ENCODE measurements at regions not wholly inside any gene's neighbourhood (a gene's known extent, or its start where the extent isn't known, plus 50 kb on each side); places are given as distances from the start of the nearest gene placed in this dataset.

DNA sequence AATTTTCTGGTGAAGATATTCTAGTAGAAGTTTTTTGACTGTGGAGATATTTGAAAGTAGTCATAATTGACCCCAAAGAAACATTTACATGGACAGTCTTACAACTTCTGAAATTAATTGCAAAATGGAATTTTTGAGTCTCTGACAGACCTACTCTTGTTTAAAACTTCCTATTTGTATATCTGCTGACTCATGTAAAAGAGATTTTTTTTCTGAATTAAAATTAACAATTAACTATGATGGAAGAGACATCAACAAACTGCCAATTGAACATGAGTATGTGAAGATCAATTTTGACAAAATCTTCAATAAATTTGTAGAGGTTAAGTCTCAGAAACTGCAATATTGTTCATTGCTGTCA lies 108.5 kb upstream of the MAX start:
- Histone ChIP-seq H3K4me1 (ENCODE audit: control insufficient read depth, insufficient read depth, low read length, poor library complexity, severe bottlenecking) (peaks cover 32% of the 10 kb centered on the region), H3K27ac (ENCODE audit: insufficient read depth, low read length, poor library complexity, severe bottlenecking) (no peak overlapping the region), H3K27me3 (ENCODE audit: control insufficient read depth, insufficient read depth, low read length) (no peaks in the 10 kb centered on the region), H3K9me3 (ENCODE audit: control insufficient read depth in 2 of 2, low read length in 2 of 2) (no peaks in the 10 kb centered on the region), H3K36me3 (ENCODE audit: control insufficient read depth, insufficient read depth, low read length) (no peaks in the 10 kb centered on the region), H3K4me3 (ENCODE audit: low read depth, low read length) (no peak overlapping the region)
- no peak for DNase-seq
- H3K36me3 Mint-ChIP-seq: no peaks in the 10 kb centered on the region
- H3K27ac Mint-ChIP-seq: peak overlapping the region in 1 of 3 donors; percentile 52
- ATAC-seq (ENCODE audit: low read depth in 2 of 2): no peak
- no peaks in the 10 kb centered on the region for H3K27me3 Mint-ChIP-seq
- peaks cover 26 to 40% (median 32%) of the 10 kb centered on the region in 4 donors for H3K4me1 Mint-ChIP-seq
- no peak overlapping the region for H3K4me3 Mint-ChIP-seq
- H3K9me3 Mint-ChIP-seq: no peaks in the 10 kb centered on the region

DNA sequence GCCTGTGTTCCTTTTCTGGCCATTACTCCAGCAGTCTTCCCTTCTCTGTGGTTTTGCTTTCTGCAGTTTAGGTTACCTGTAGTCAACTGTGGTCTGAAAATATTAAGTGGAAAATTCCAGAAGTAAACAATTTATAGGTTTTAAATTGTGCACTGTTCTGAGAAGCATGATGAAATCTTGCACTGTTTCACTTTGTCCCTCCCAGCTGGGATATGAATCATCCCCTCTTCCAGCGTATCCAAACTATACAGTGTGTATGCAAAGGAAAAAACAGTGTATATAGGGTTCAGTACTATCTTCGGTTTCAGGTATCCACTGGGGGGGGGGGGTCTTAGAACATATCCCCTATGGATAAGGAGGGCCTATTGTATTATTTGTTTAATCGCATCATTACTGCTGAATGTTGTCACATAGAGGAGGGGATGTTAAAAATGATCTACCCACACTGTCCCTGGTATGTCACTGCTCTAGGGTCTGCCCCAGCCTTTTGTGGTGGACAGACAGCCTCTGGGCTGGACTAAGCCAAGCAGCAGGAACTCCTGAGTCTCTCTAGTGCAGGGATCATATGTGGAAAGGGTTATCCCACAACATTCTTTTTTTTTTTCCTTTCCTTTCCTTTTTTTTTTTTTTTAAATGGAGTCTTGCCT lies 109.1 kb upstream of the MAX start:
- no peak overlapping the region for H3K27ac ChIP-seq (ENCODE audit: insufficient read depth, low read length, poor library complexity, severe bottlenecking)
- H3K27me3 Mint-ChIP-seq: no peaks in the 10 kb centered on the region
- peaks cover 25% of the 10 kb centered on the region for H3K4me1 ChIP-seq (ENCODE audit: control insufficient read depth, insufficient read depth, low read length, poor library complexity, severe bottlenecking)
- peaks cover 19 to 34% (median 26%) of the 10 kb centered on the region in 4 donors for H3K4me1 Mint-ChIP-seq
- DNase-seq: no peak
- H3K4me3 ChIP-seq (ENCODE audit: low read depth, low read length): no peak overlapping the region
- H3K27ac Mint-ChIP-seq: no peak overlapping the region
- no peaks in the 10 kb centered on the region for H3K9me3 ChIP-seq (ENCODE audit: control insufficient read depth in 2 of 2, low read length in 2 of 2)
- no peak overlapping the region for H3K4me3 Mint-ChIP-seq
- H3K36me3 Mint-ChIP-seq: no peaks in the 10 kb centered on the region
- H3K27me3 ChIP-seq (ENCODE audit: control insufficient read depth, insufficient read depth, low read length): no peaks in the 10 kb centered on the region
- H3K9me3 Mint-ChIP-seq: no peaks in the 10 kb centered on the region
- ATAC-seq (ENCODE audit: low read depth in 2 of 2): no peak
- no peaks in the 10 kb centered on the region for H3K36me3 ChIP-seq (ENCODE audit: control insufficient read depth, insufficient read depth, low read length)

DNA sequence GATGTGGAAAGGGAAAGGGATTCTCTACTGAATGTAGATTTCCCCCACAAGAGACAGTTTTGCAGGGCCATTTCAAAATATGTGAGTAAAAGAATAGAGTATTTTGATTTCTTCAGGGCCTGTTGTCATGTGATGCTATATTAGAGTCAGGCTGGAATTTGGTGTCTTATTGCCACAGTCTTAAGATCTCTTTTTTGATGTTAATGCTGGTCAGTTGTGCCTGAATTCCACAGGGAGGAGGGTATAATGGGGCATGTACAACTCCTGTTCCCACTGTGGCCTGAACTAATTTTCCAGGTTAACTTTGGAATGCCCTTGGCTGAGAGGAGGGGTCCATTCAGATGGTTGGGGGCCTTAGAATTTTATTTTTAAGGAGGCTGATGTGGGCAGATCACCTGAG lies 111.0 kb upstream of the MAX start:
- H3K4me1 Mint-ChIP-seq: peaks cover 12 to 20% (median 14%) of the 10 kb centered on the region in 4 donors
- no peak for ATAC-seq (ENCODE audit: low read depth in 2 of 2)
- H3K9me3 Mint-ChIP-seq: no peaks in the 10 kb centered on the region
- H3K27me3 Mint-ChIP-seq: peaks cover 4% of the 10 kb centered on the region
- H3K36me3 Mint-ChIP-seq: no peaks in the 10 kb centered on the region
- Histone ChIP-seq H3K4me3 (ENCODE audit: low read depth, low read length) (no peak overlapping the region), H3K9me3 (ENCODE audit: control insufficient read depth in 2 of 2, low read length in 2 of 2) (no peaks in the 10 kb centered on the region), H3K36me3 (ENCODE audit: control insufficient read depth, insufficient read depth, low read length) (no peaks in the 10 kb centered on the region), H3K27ac (ENCODE audit: insufficient read depth, low read length, poor library complexity, severe bottlenecking) (no peak overlapping the region), H3K4me1 (ENCODE audit: control insufficient read depth, insufficient read depth, low read length, poor library complexity, severe bottlenecking) (peaks cover 9% of the 10 kb centered on the region), H3K27me3 (ENCODE audit: control insufficient read depth, insufficient read depth, low read length) (no peaks in the 10 kb centered on the region)
- no peak overlapping the region for H3K4me3 Mint-ChIP-seq
- no peak for DNase-seq
- H3K27ac Mint-ChIP-seq: no peak overlapping the region

DNA sequence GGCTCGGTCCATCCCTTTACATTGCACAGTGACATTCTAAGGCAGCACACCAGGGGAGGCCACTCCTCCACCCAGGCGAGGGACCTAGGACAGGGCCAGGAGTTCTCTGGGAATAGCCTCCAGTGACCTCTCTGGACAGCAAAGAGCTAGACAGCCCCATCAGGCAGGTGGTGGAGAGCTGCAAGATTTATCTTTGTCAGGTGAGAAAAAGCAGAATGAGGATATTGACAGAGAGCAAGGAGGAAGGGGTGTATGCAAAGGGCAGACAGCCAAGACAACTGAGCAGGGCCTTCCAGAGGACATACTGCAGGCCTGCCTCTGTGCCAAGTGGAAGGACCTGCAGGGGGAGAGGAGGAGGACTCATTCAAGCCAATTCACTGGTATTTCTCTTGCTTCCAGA lies 112.4 kb upstream of the MAX start:
- H3K4me3 ChIP-seq (ENCODE audit: low read depth, low read length): no peak overlapping the region
- no peak overlapping the region for H3K27ac Mint-ChIP-seq
- no peak overlapping the region for H3K4me3 Mint-ChIP-seq
- no peaks in the 10 kb centered on the region for H3K27me3 ChIP-seq (ENCODE audit: control insufficient read depth, insufficient read depth, low read length)
- DNase-seq (no peak), ATAC-seq (ENCODE audit: low read depth in 2 of 2) (no peak)
- H3K9me3 Mint-ChIP-seq: no peaks in the 10 kb centered on the region
- H3K4me1 Mint-ChIP-seq: peaks cover 8 to 12% (median 11%) of the 10 kb centered on the region in 4 donors
- H3K27ac ChIP-seq (ENCODE audit: insufficient read depth, low read length, poor library complexity, severe bottlenecking): no peak overlapping the region
- no peaks in the 10 kb centered on the region for H3K36me3 Mint-ChIP-seq
- H3K9me3 ChIP-seq (ENCODE audit: control insufficient read depth in 2 of 2, low read length in 2 of 2): no peaks in the 10 kb centered on the region
- H3K4me1 ChIP-seq (ENCODE audit: control insufficient read depth, insufficient read depth, low read length, poor library complexity, severe bottlenecking): peaks cover 5% of the 10 kb centered on the region
- no peaks in the 10 kb centered on the region for H3K36me3 ChIP-seq (ENCODE audit: control insufficient read depth, insufficient read depth, low read length)
- H3K27me3 Mint-ChIP-seq: peaks cover 4% of the 10 kb centered on the region

DNA sequence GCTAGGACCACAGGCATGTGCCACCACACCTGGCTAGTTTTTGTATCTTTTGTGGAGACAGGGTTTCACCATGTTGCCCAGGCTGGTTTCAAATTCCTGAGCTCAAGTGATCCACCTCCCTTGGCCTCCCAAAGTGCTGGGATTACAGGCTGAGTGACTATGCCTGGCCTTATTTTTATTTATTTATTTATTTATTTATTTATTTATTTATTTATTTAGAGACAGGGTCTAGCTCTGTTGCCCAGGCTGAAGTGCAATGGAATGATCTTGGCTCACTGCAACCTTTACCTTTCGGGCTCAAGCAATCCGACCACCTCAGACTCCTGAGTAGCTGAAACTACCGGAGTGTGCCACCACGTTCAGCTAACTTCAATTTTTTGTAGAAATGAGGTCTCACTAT lies 117.0 kb upstream of the MAX start:
- Mint-ChIP-seq H3K9me3 (no peaks in the 10 kb centered on the region), H3K27me3 (peaks cover 4% of the 10 kb centered on the region), H3K4me1 (peaks cover 0 to 7% (median 4%) of the 10 kb centered on the region in 4 donors), H3K36me3 (no peaks in the 10 kb centered on the region), H3K27ac (no peak overlapping the region), H3K4me3 (no peak overlapping the region)
- H3K36me3 ChIP-seq (ENCODE audit: control insufficient read depth, insufficient read depth, low read length): no peaks in the 10 kb centered on the region
- peaks cover 5% of the 10 kb centered on the region for H3K4me1 ChIP-seq (ENCODE audit: control insufficient read depth, insufficient read depth, low read length, poor library complexity, severe bottlenecking)
- ATAC-seq (ENCODE audit: low read depth in 2 of 2) (no peak), DNase-seq (no peak)
- H3K4me3 ChIP-seq (ENCODE audit: low read depth, low read length): no peak overlapping the region
- no peaks in the 10 kb centered on the region for H3K27me3 ChIP-seq (ENCODE audit: control insufficient read depth, insufficient read depth, low read length)
- H3K9me3 ChIP-seq (ENCODE audit: control insufficient read depth in 2 of 2, low read length in 2 of 2): no peaks in the 10 kb centered on the region
- H3K27ac ChIP-seq (ENCODE audit: insufficient read depth, low read length, poor library complexity, severe bottlenecking): no peak overlapping the region

DNA sequence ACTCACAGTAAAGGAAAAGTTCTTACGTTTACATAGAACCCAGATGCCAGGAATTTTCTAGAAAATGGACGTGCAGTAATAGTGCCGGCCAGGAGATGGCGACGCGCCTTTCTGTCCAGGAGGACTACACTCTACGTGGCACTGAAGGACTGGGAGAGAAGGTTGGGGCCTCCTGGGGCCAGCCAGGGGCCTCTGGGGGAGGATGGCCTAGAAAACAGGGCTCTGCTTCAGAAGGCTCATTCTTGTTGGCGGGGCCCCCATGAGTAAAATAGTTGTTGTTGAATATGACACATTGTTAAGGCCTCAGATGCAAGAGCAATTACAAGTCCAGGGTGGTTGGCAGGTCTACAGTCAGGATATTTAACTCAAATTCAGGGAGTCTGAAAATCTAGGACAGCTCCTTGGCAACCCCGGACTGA lies 120.1 kb upstream of the MAX start:
- Histone ChIP-seq H3K4me3 (ENCODE audit: low read depth, low read length) (no peak overlapping the region), H3K4me1 (ENCODE audit: control insufficient read depth, insufficient read depth, low read length, poor library complexity, severe bottlenecking) (peaks cover 12% of the 10 kb centered on the region)
- no peak overlapping the region for H3K27ac Mint-ChIP-seq

DNA sequence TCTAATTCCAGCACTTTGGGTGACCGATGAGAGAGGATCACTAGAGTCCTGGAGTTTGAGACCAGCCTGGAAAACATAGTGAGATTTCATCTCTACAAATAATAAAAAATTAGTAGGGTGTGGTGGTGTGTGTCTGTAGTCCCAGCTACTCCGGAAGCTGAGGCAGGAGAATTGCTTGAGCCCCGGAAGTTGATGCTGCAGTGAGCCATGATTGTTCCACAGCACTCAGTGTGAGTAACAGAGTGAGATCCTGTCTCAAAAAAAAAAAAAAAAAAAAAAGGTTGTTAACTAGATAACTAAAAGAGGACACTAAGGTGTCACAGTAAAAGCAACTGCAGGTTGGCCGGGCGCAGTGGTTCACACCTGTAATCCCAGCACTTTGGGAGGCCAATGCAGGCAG lies 121.3 kb upstream of the MAX start:
- no peak overlapping the region for H3K27ac ChIP-seq (ENCODE audit: insufficient read depth, low read length, poor library complexity, severe bottlenecking)
- peaks cover 12% of the 10 kb centered on the region for H3K4me1 ChIP-seq (ENCODE audit: control insufficient read depth, insufficient read depth, low read length, poor library complexity, severe bottlenecking)
- Mint-ChIP-seq H3K9me3 (no peaks in the 10 kb centered on the region), H3K27ac (peak overlapping the region in 1 of 3 donors; percentile 74), H3K36me3 (no peaks in the 10 kb centered on the region), H3K4me3 (no peak overlapping the region), H3K27me3 (no peaks in the 10 kb centered on the region), H3K4me1 (peaks cover 3 to 25% (median 16%) of the 10 kb centered on the region in 4 donors)
- H3K36me3 ChIP-seq (ENCODE audit: control insufficient read depth, insufficient read depth, low read length): no peaks in the 10 kb centered on the region
- no peaks in the 10 kb centered on the region for H3K9me3 ChIP-seq (ENCODE audit: control insufficient read depth in 2 of 2, low read length in 2 of 2)
- DNase-seq: no peak
- no peak overlapping the region for H3K4me3 ChIP-seq (ENCODE audit: low read depth, low read length)
- H3K27me3 ChIP-seq (ENCODE audit: control insufficient read depth, insufficient read depth, low read length): no peaks in the 10 kb centered on the region
- no peak for ATAC-seq (ENCODE audit: low read depth in 2 of 2)

More for the DNA sequence above, 120.1 kb upstream of the MAX start:
- Mint-ChIP-seq H3K9me3 (no peaks in the 10 kb centered on the region), H3K4me3 (no peak overlapping the region), H3K27me3 (no peaks in the 10 kb centered on the region), H3K36me3 (no peaks in the 10 kb centered on the region), H3K4me1 (peaks cover 3 to 25% (median 15%) of the 10 kb centered on the region in 4 donors)
- H3K27ac ChIP-seq (ENCODE audit: insufficient read depth, low read length, poor library complexity, severe bottlenecking): no peak overlapping the region
- no peaks in the 10 kb centered on the region for H3K27me3 ChIP-seq (ENCODE audit: control insufficient read depth, insufficient read depth, low read length)
- no peaks in the 10 kb centered on the region for H3K36me3 ChIP-seq (ENCODE audit: control insufficient read depth, insufficient read depth, low read length)
- H3K9me3 ChIP-seq (ENCODE audit: control insufficient read depth in 2 of 2, low read length in 2 of 2): no peaks in the 10 kb centered on the region
- ATAC-seq (ENCODE audit: low read depth in 2 of 2): peak in 1 of 2 donors; percentile 56
- DNase-seq: peak in 2 of 3 donors; percentile 40 to 74

DNA sequence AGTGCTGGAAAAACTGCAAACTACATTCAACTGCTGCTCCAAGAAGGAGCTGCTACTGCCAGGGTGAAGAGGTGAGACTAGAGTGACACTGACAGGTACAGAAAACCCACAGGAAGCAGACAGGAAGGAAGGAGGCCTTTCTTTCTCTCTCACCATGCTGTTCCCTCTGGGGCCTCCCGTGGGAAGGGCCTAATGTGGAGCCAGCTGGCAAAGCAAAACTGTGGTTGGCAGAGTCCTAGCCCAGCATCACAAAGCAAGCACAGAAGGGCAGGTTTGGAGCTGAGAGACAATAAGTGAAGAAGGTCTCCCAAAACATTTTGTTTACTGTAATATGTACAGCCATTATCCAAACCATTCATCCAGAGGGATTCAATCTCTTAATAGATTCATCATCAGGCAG lies 122.5 kb upstream of the MAX start:
- H3K36me3 Mint-ChIP-seq: no peaks in the 10 kb centered on the region
- no peak for ATAC-seq (ENCODE audit: low read depth in 2 of 2)
- H3K27me3 Mint-ChIP-seq: no peaks in the 10 kb centered on the region
- Histone ChIP-seq H3K27me3 (ENCODE audit: control insufficient read depth, insufficient read depth, low read length) (no peaks in the 10 kb centered on the region), H3K4me1 (ENCODE audit: control insufficient read depth, insufficient read depth, low read length, poor library complexity, severe bottlenecking) (peaks cover 12% of the 10 kb centered on the region), H3K36me3 (ENCODE audit: control insufficient read depth, insufficient read depth, low read length) (no peaks in the 10 kb centered on the region), H3K4me3 (ENCODE audit: low read depth, low read length) (no peak overlapping the region), H3K9me3 (ENCODE audit: control insufficient read depth in 2 of 2, low read length in 2 of 2) (no peaks in the 10 kb centered on the region), H3K27ac (ENCODE audit: insufficient read depth, low read length, poor library complexity, severe bottlenecking) (no peak overlapping the region)
- H3K4me3 Mint-ChIP-seq: no peak overlapping the region
- peak overlapping the region in 1 of 3 donors; percentile 69 for H3K27ac Mint-ChIP-seq
- no peaks in the 10 kb centered on the region for H3K9me3 Mint-ChIP-seq
- peaks cover 3 to 34% (median 23%) of the 10 kb centered on the region in 4 donors for H3K4me1 Mint-ChIP-seq
- DNase-seq: peak in 1 of 3 donors; percentile 31

Measured in CD4-positive, CD25-positive, alpha-beta regulatory T cell (primary cell).